Astrocyte (in vitro differentiated cells and primary cell): ENCODE measurements at regions not wholly inside any gene's neighbourhood (a gene's known extent, or its start where the extent isn't known, plus 50 kb on each side); places are given as distances from the start of the nearest gene placed in this dataset.

ENCODE experiments used
- DNase-seq: peaks from one replicate; pipeline ENCODE4 v3.0.0-alpha.2; 2010; ENCODE audit warnings: low read depth
- FAIRE-seq: peaks from 2 replicates; lab custom pipeline; 2011; peaks lifted over from hg19 to GRCh38; lab: Jason Lieb, UNC
- H2AFZ ChIP-seq: 2 replicates; pipeline ENCODE4 v1.6.0; 2012; ENCODE audit warnings: low read depth, low read length, inconsistent platforms
- H3K27ac ChIP-seq: 2 replicates; pipeline ENCODE4 v1.5.1; 2011; ENCODE audit warnings: low read depth, low read length, inconsistent platforms
- H3K27me3 ChIP-seq: 2 replicates; pipeline ENCODE4 v1.6.0; 2011; ENCODE audit warnings: low read length, inconsistent platforms; ENCODE audit not compliant: insufficient read depth
- H3K36me3 ChIP-seq: 2 replicates; pipeline ENCODE4 v1.5.1; 2011; ENCODE audit warnings: low read length, inconsistent platforms; ENCODE audit not compliant: insufficient read depth
- H3K4me1 ChIP-seq: 2 replicates; pipeline ENCODE4 v1.5.1; 2011; ENCODE audit warnings: low read length, inconsistent platforms; ENCODE audit not compliant: insufficient read depth
- H3K4me2 ChIP-seq: 2 replicates; pipeline ENCODE4 v1.6.0; 2012; ENCODE audit warnings: low read length, inconsistent platforms
- H3K4me3 ChIP-seq: 2 replicates; pipeline ENCODE4 v1.5.1; 2011; ENCODE audit warnings: low read depth, mild to moderate bottlenecking, low read length, inconsistent platforms; ENCODE audit not compliant: insufficient read depth
- H3K79me2 ChIP-seq: 2 replicates; pipeline ENCODE4 v1.6.0; 2012; ENCODE audit warnings: mild to moderate bottlenecking, low read length, inconsistent platforms; ENCODE audit not compliant: insufficient read depth
- H3K9ac ChIP-seq: 2 replicates; pipeline ENCODE4 v1.6.0; 2012; ENCODE audit warnings: mild to moderate bottlenecking, low read length, inconsistent platforms
- H3K9me3 ChIP-seq: 2 replicates; pipeline ENCODE4 v1.5.1; 2012; ENCODE audit warnings: low read depth, mild to moderate bottlenecking, low read length, inconsistent platforms; ENCODE audit not compliant: insufficient read depth
- H4K20me1 ChIP-seq: 2 replicates; pipeline ENCODE4 v1.6.0; 2012; ENCODE audit warnings: low read length, inconsistent platforms; ENCODE audit not compliant: insufficient read depth
- H3K27ac Mint-ChIP-seq: one replicate; pipeline ENCODE4 v1.8.0; 2021; ENCODE audit warnings: mild to moderate bottlenecking, mixed read lengths; ENCODE audit not compliant: unreplicated experiment
- H3K27me3 Mint-ChIP-seq: one replicate; pipeline ENCODE4 v1.8.0; 2021; ENCODE audit warnings: low read depth, mixed read lengths; ENCODE audit not compliant: unreplicated experiment
- H3K36me3 Mint-ChIP-seq: one replicate; pipeline ENCODE4 v1.8.0; 2021; ENCODE audit warnings: low read depth, mixed read lengths; ENCODE audit not compliant: unreplicated experiment
- H3K4me1 Mint-ChIP-seq: one replicate; pipeline ENCODE4 v1.8.0; 2021; ENCODE audit warnings: low read depth, mixed read lengths; ENCODE audit not compliant: unreplicated experiment
- H3K4me3 Mint-ChIP-seq: one replicate; pipeline ENCODE4 v1.8.0; 2021; ENCODE audit warnings: mild to moderate bottlenecking, moderate library complexity, mixed read lengths; ENCODE audit not compliant: unreplicated experiment
- H3K9me3 Mint-ChIP-seq: one replicate; pipeline ENCODE4 v1.8.0; 2021; ENCODE audit warnings: mild to moderate bottlenecking, mixed read lengths; ENCODE audit not compliant: unreplicated experiment
- CTCF ChIP-seq: IDR thresholded peaks from 2 replicates; pipeline ENCODE4 v1.5.1; 2011; ENCODE audit warnings: low read depth, mild to moderate bottlenecking, inconsistent platforms, low read length, moderate library complexity; ENCODE audit not compliant: insufficient read depth
- EZH2 ChIP-seq: IDR thresholded peaks from 2 replicates; pipeline ENCODE4 v1.6.1; 2012; ENCODE audit warnings: mild to moderate bottlenecking, low read length, inconsistent platforms; ENCODE audit not compliant: insufficient read depth

GRCh38 chr21:35537604-35538003, 488.5 kb upstream of the RUNX1 start:
- no peaks in the 10 kb centered on the region for H3K27me3 ChIP-seq
- no peak overlapping the region for H3K4me2 ChIP-seq
- no peak overlapping the region for H2AFZ ChIP-seq
- Mint-ChIP-seq H3K4me1 (peaks cover 1% of the 10 kb centered on the region), H3K36me3 (no peaks in the 10 kb centered on the region), H3K27me3 (no peaks in the 10 kb centered on the region), H3K9me3 (peaks cover 14% of the 10 kb centered on the region), H3K27ac (no peak overlapping the region), H3K4me3 (no peak overlapping the region)
- H3K36me3 ChIP-seq: no peaks in the 10 kb centered on the region
- H3K9me3 ChIP-seq: no peaks in the 10 kb centered on the region
- DNase-seq: no peak
- no peak for FAIRE-seq
- no peak overlapping the region for H3K4me3 ChIP-seq
- H3K79me2 ChIP-seq: no peaks in the 10 kb centered on the region
- no peak overlapping the region for H3K27ac ChIP-seq
- H4K20me1 ChIP-seq: no peaks in the 10 kb centered on the region
- TF ChIP-seq CTCF (no peak), EZH2 (no peak)
- H3K9ac ChIP-seq: no peak overlapping the region
- H3K4me1 ChIP-seq: no peaks in the 10 kb centered on the region

GRCh38 chr21:35533893-35534292, 484.8 kb upstream of the RUNX1 start:
- Histone ChIP-seq H3K36me3 (no peaks in the 10 kb centered on the region), H3K9me3 (no peaks in the 10 kb centered on the region), H3K27ac (no peak overlapping the region), H3K27me3 (no peaks in the 10 kb centered on the region), H2AFZ (no peak overlapping the region), H3K9ac (no peak overlapping the region), H3K4me3 (no peak overlapping the region), H3K4me1 (peaks cover 3% of the 10 kb centered on the region), H3K79me2 (no peaks in the 10 kb centered on the region), H3K4me2 (no peak overlapping the region), H4K20me1 (no peaks in the 10 kb centered on the region)
- Mint-ChIP-seq H3K27me3 (no peaks in the 10 kb centered on the region), H3K36me3 (no peaks in the 10 kb centered on the region), H3K9me3 (peaks cover 14% of the 10 kb centered on the region), H3K27ac (no peak overlapping the region), H3K4me3 (no peak overlapping the region), H3K4me1 (peaks cover 14% of the 10 kb centered on the region)
- no peak for FAIRE-seq
- TF ChIP-seq EZH2 (no peak), CTCF (no peak)
- DNase-seq: no peak

- H3K4me1 Mint-ChIP-seq: peaks cover 29% of the 10 kb centered on the region
- Histone ChIP-seq H3K27ac (no peak overlapping the region), H3K79me2 (no peaks in the 10 kb centered on the region), H3K27me3 (no peaks in the 10 kb centered on the region), H3K4me2 (no peak overlapping the region), H4K20me1 (no peaks in the 10 kb centered on the region), H3K9me3 (no peaks in the 10 kb centered on the region), H3K4me3 (no peak overlapping the region), H3K4me1 (peaks cover 17% of the 10 kb centered on the region), H3K9ac (no peak overlapping the region), H2AFZ (no peak overlapping the region), H3K36me3 (no peaks in the 10 kb centered on the region)
- no peaks in the 10 kb centered on the region for H3K36me3 Mint-ChIP-seq
- DNase-seq (no peak), FAIRE-seq (no peak)
- TF ChIP-seq EZH2 (no peak), CTCF (no peak)
- H3K9me3 Mint-ChIP-seq: peaks cover 8% of the 10 kb centered on the region
- H3K27me3 Mint-ChIP-seq: no peaks in the 10 kb centered on the region
- no peak overlapping the region for H3K27ac Mint-ChIP-seq
- no peak overlapping the region for H3K4me3 Mint-ChIP-seq
Observed at GRCh38 chr21:35530766-35531165, 481.7 kb upstream of the RUNX1 start.
